Mesenchymal stem cell (in vitro differentiated cells and primary cell): ENCODE measurements at regions not wholly inside any gene's neighbourhood (a gene's known extent, or its start where the extent isn't known, plus 50 kb on each side); places are given as distances from the start of the nearest gene placed in this dataset. TPM values are rescaled to one million over a fixed set of nuclear protein-coding genes. Genes with fewer than 3 reads are reported as not detected.

ENCODE experiments used
- small RNA-seq: library from polyadenylated mRNA; stranded (forward); fragments of <200 nt; extraction: miRNeasy Mini kit (QIAGEN cat#:217004); gene quantifications from one replicate; pipeline ENCODE3, GENCODE V24; 2013; ENCODE audit warnings: low read depth

Small RNA genes in the stretch of these regions (small RNA-seq; reads per million reads assigned to genes)
- gene RN7SL252P = not detected
